Effector memory CD8-positive, alpha-beta T cell (primary cell): ENCODE measurements at regions not wholly inside any gene's neighbourhood (a gene's known extent, or its start where the extent isn't known, plus 50 kb on each side); places are given as distances from the start of the nearest gene placed in this dataset.
"Not testable (repeated sequence)": the region's sequence is repeated elsewhere in the genome, so short reads cannot be mapped to it uniquely, and the experiment has no call there.

Experiments used
- ATAC-seq: fragments of 150-1000 bp; cut with Tn5 transposase; replicated peaks from 2 replicates; pipeline ENCODE4 v1.10.0; 2021; ENCODE audit warnings: mild to moderate bottlenecking, moderate library complexity
- DNase-seq, 3 experiments: peaks; one replicate each; pipeline ENCODE4 v3.0.0; 2021
- H3K27ac Mint-ChIP-seq, 2 donors: one replicate each; pipeline ENCODE4 v1.8.0; 2022; ENCODE audit warnings: mild to moderate bottlenecking in 2 of 2, mixed read lengths in 2 of 2, moderate library complexity in 2 of 2
- H3K27me3 Mint-ChIP-seq, 2 donors: one replicate each; pipeline ENCODE4 v1.8.0; 2022; ENCODE audit warnings: mixed read lengths in 2 of 2
- H3K36me3 Mint-ChIP-seq: one replicate; pipeline ENCODE4 v1.8.0; 2022; ENCODE audit warnings: mild to moderate bottlenecking, moderate library complexity, mixed read lengths; ENCODE audit not compliant: insufficient read depth
- H3K4me1 Mint-ChIP-seq, 2 donors: one replicate each; pipeline ENCODE4 v1.8.0; 2022; ENCODE audit warnings: low read depth in 2 of 2, mixed read lengths in 2 of 2
- H3K4me3 Mint-ChIP-seq, 2 donors: one replicate each; pipeline ENCODE4 v1.8.0; 2022; ENCODE audit warnings: mild to moderate bottlenecking in 2 of 2, mixed read lengths in 2 of 2, moderate library complexity in 2 of 2
- H3K9me3 Mint-ChIP-seq, 2 donors: one replicate each; pipeline ENCODE4 v1.8.0; 2022; ENCODE audit warnings: mixed read lengths in 2 of 2

DNA sequence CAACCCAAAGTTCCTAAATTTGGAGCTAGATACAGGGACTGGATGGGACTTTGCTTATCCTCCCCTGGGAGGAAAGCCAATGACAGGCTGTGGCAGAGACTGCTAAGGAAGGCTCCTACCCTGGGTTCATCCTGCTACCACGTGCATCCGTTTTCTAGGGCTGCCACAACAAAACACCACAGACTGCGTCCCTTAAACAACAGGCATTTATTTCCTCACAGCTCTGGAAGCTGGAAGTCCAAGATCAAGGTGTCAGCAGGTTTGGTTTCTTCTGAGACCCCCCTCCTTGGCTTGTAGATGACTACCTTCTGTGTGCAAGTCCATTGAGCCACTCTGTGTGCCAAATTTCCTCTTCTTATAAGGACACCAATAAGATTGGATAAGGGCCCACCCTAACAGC, 263.9 kb downstream of the FAM43A start:
- DNase-seq, result no peak
- Mint-ChIP-seq H3K4me3 (no peak overlapping the region), H3K4me1 (no peaks in the 10 kb centered on the region), H3K27me3 (peaks cover 29 to 30% of the 10 kb centered on the region in 2 donors), H3K9me3 (peaks cover 0 to 1% of the 10 kb centered on the region in 2 donors), H3K27ac (no peak overlapping the region), H3K36me3 (no peaks in the 10 kb centered on the region)
- no peak for ATAC-seq

DNA sequence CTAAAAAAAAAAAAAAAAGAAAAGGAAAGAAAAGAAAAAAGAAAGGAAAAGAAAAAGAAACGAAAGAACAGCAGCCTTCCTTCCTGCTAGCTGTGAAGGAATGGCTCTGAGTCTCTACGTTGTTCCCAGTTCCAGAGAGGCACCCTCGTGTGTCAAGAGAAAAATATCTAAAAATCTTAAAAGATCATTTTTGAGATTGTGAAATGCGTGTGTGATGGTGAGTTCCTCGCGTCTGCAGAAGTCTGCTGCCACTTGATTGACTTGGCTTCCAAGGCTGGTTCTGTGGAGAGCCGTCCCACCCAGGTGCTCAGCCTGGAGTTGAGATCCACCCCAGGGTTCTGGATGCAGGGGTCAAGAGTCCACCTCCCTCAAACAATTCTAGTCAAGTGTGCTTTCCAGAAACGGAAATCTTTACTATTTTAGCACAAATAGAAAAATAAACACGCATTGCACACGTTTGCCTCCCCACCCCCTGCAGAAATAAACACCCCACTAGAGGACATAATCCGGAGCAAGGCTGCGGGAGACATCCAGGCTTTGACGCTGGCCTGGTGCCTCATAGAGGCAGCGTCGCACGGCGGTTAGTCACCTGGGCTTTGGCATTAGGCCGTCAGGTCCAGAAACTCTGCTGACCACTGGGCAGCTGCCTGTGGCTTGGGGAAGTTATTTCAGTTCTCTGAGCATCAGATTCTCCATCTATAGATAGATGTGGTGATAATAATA, 265.4 kb downstream of the FAM43A start:
- H3K4me3 Mint-ChIP-seq, result no peak overlapping the region
- H3K4me1 Mint-ChIP-seq, result no peaks in the 10 kb centered on the region
- no peaks in the 10 kb centered on the region for H3K36me3 Mint-ChIP-seq
- H3K27me3 Mint-ChIP-seq, result peaks cover 30 to 33% of the 10 kb centered on the region in 2 donors
- no peak overlapping the region for H3K27ac Mint-ChIP-seq
- DNase-seq, result no peak
- no peak for ATAC-seq
- H3K9me3 Mint-ChIP-seq, result peaks cover 0 to 1% of the 10 kb centered on the region in 2 donors

DNA sequence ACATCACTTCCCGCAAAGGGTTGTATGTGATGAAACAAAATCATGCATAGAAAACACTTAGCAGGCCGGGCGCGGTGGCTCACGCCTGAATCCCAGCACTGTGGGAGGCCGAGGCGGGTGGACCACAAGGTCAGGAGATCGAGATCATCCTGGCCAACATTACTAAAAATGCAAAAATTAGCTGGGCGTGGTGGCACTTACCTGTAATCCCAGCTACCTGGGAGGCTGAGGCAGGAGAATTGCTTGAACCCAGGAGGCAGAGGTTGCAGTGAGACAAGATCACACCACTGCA, 265.9 kb downstream of the FAM43A start:
- H3K4me3 Mint-ChIP-seq, H3K9me3 Mint-ChIP-seq: not testable (repeated sequence)

DNA sequence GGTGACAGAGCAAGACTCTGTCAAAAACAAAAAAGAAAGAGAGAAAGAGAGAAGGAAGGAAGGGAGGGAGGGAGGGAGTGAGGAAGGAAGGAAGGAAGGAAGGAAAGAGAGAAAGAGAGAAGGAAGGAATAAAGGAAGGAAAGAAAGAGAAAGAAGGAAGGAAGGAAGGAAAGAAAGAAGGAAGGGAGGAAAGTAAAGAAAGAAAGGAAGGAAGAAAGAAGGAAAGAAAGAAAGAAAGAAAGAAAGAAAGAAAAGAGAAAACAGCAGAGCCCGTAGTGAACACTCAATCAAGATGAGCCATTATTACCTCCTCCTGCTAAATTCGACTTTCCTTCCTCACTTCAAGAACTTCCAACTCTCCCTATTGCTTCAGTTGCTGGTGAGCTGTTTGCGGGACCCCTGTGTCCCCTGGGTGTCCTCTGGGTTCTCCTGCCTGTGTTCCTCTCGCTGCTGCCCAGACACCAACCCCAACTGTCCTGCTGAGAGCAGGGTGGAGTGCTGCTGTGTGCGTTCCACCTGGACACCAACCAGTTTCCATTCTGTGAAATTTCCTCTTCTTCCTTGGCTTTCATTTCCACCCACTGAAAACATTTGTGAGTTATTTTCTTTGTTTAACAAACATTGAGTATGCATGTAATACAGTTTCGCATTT, 266.4 kb downstream of the FAM43A start:
- Mint-ChIP-seq H3K4me3 (no peak overlapping the region), H3K4me1 (no peaks in the 10 kb centered on the region), H3K27ac (no peak overlapping the region), H3K36me3 (no peaks in the 10 kb centered on the region), H3K27me3 (peaks cover 27 to 34% of the 10 kb centered on the region in 2 donors), H3K9me3 (peaks cover 0 to 1% of the 10 kb centered on the region in 2 donors)
- DNase-seq (no peak), ATAC-seq (no peak)

More for the DNA sequence above, 265.9 kb downstream of the FAM43A start:
- H3K36me3 Mint-ChIP-seq, H3K4me1 Mint-ChIP-seq, ATAC-seq, DNase-seq, H3K27ac Mint-ChIP-seq: not testable (repeated sequence)
- peaks cover 28 to 30% of the 10 kb centered on the region in 2 donors for H3K27me3 Mint-ChIP-seq

GRCh38 chr3:194952841-194953241, 267.2 kb downstream of the FAM43A start:
- no peak overlapping the region for H3K4me3 Mint-ChIP-seq
- no peaks in the 10 kb centered on the region for H3K9me3 Mint-ChIP-seq
- no peak overlapping the region for H3K27ac Mint-ChIP-seq
- H3K36me3 Mint-ChIP-seq, result no peaks in the 10 kb centered on the region
- H3K27me3 Mint-ChIP-seq, result peaks cover 23 to 27% of the 10 kb centered on the region in 2 donors
- no peak for DNase-seq
- no peaks in the 10 kb centered on the region for H3K4me1 Mint-ChIP-seq
- no peak for ATAC-seq

DNA sequence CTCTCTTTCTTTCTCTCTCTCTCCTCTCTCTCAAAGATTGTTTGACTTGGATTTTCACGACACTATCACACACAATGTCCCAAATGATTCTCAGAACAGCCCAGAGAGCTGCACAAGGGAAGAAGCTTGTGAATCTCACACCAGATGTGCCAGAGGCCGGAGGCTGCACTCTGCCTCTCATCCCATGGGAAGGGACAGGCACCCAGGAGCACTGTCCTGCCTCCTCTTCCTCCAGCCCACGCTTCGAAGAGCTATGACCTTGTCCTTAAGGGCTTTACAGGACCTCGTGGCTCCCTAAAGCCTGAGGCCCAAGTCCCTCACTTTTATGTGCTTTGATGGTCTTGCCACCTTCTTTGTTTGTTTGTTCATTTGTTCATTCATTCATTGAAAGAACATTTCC, 267.6 kb downstream of the FAM43A start:
- no peak for ATAC-seq
- no peaks in the 10 kb centered on the region for H3K9me3 Mint-ChIP-seq
- H3K27ac Mint-ChIP-seq, result no peak overlapping the region
- H3K4me1 Mint-ChIP-seq, result no peaks in the 10 kb centered on the region
- H3K36me3 Mint-ChIP-seq, result no peaks in the 10 kb centered on the region
- peaks cover 20 to 27% of the 10 kb centered on the region in 2 donors for H3K27me3 Mint-ChIP-seq
- no peak overlapping the region for H3K4me3 Mint-ChIP-seq
- no peak for DNase-seq

DNA sequence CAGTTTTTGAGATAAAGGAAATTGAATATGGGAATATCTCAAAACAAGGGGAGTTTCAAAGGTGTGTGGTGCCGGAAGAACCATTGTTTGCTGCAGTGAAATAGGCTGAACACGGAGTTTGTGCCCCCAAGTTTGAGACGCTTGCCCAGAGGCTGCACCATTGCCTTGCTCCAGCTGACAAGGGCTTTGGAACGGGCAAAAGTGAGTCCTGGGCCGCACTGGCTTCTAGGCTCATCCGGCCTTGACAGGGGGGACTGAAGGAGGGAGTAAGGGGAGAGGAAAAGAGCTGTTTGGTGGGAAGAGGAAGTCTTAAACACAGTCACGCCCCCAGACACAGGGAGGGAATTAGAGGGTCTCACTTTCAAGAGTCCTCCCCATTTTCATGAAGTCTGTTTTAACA, 269.9 kb downstream of the FAM43A start:
- Mint-ChIP-seq H3K27ac (no peak overlapping the region), H3K9me3 (no peaks in the 10 kb centered on the region), H3K4me1 (no peaks in the 10 kb centered on the region), H3K27me3 (peaks cover 18 to 37% of the 10 kb centered on the region in 2 donors), H3K4me3 (no peak overlapping the region), H3K36me3 (no peaks in the 10 kb centered on the region)
- no peak for DNase-seq
- ATAC-seq, result no peak

DNA sequence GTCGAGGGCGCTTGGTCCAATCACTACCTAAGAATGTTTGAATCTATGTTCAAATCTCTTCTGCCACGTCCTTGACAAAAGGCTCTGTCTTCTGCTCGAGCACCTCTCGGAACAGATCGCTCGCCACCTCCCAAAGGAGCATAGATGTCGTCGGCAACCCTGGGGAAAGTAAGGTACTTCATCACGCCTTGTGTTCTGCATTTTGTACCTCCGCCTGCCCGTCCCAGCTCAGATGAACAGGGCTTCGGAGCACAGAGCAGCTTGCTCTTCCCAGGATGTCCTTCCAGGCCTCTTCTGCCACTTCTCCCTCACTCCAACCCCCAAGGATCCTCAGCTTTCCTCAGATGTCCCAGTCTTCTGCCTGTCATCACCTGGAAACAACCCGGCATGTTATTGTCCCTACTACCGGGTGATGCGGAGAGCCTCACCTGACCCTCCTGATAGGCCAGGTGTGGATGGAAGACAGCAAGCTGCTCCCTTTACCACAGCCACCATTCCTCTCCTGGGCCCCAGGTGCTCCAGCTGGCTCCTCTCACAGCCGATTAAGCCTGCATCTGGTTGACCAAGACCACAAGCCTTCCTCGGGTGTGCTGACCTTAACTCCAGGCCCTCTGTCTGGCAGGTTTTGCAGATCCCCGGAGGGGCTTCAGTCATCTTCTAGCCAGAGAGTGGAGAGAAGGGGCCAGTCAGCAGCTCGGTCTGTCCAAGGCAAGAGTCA, 270.5 kb downstream of the FAM43A start:
- no peak for ATAC-seq
- peaks cover 18 to 43% of the 10 kb centered on the region in 2 donors for H3K27me3 Mint-ChIP-seq
- H3K36me3 Mint-ChIP-seq, result no peaks in the 10 kb centered on the region
- no peak for DNase-seq
- no peaks in the 10 kb centered on the region for H3K4me1 Mint-ChIP-seq
- H3K27ac Mint-ChIP-seq, result no peak overlapping the region
- H3K4me3 Mint-ChIP-seq, result no peak overlapping the region
- no peaks in the 10 kb centered on the region for H3K9me3 Mint-ChIP-seq

- H3K9me3 Mint-ChIP-seq, result no peaks in the 10 kb centered on the region
- peaks cover 18 to 50% of the 10 kb centered on the region in 2 donors for H3K27me3 Mint-ChIP-seq
- H3K27ac Mint-ChIP-seq, result no peak overlapping the region
- no peak for ATAC-seq
- H3K4me1 Mint-ChIP-seq, result no peaks in the 10 kb centered on the region
- no peaks in the 10 kb centered on the region for H3K36me3 Mint-ChIP-seq
- H3K4me3 Mint-ChIP-seq, result no peak overlapping the region
- no peak for DNase-seq
Observed at GRCh38 chr3:194956697-194957396, 271.2 kb downstream of the FAM43A start.

DNA sequence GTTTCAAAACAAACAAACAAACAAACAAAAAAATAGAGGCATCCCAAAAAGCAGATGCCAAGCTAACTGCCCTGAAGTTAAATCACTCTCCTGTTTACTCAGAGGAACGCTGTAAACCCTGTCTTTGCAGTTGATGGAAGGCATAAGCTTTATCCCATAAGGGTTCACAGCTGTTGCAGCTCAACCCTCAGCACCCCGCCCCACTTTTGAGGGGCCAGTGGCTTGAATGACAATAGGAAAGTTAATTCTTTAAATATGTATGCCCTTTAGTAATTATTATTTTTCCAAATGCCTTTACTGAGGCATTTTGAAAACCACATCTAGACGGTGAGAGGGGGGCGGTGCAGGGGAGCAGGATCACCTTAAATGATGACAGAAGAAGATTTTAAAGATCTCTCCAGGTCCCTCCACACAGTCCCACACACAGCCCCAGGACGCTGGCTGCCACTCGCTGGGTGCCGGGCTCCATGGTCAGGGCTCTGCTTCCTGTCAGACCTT, 272.1 kb downstream of the FAM43A start:
- H3K9me3 Mint-ChIP-seq, result no peaks in the 10 kb centered on the region

GRCh38 chr3:194959217-194959616, 273.5 kb downstream of the FAM43A start:
- no peak for ATAC-seq
- Mint-ChIP-seq H3K27ac (no peak overlapping the region), H3K9me3 (no peaks in the 10 kb centered on the region), H3K4me3 (no peak overlapping the region), H3K27me3 (peaks cover 19 to 55% of the 10 kb centered on the region in 2 donors), H3K36me3 (no peaks in the 10 kb centered on the region), H3K4me1 (no peaks in the 10 kb centered on the region)
- no peak for DNase-seq

More for the DNA sequence above, 272.1 kb downstream of the FAM43A start:
- DNase-seq (no peak), ATAC-seq (no peak)
- Mint-ChIP-seq H3K27me3 (peaks cover 18 to 55% of the 10 kb centered on the region in 2 donors), H3K4me3 (no peak overlapping the region), H3K36me3 (no peaks in the 10 kb centered on the region), H3K4me1 (no peaks in the 10 kb centered on the region), H3K27ac (no peak overlapping the region)

GRCh38 chr3:194959666-194960065, 274.0 kb downstream of the FAM43A start:
- H3K4me3 Mint-ChIP-seq, H3K36me3 Mint-ChIP-seq, ATAC-seq, H3K4me1 Mint-ChIP-seq, H3K9me3 Mint-ChIP-seq, H3K27ac Mint-ChIP-seq, DNase-seq: not testable (repeated sequence)
- H3K27me3 Mint-ChIP-seq, result peaks cover 19 to 55% of the 10 kb centered on the region in 2 donors

DNA sequence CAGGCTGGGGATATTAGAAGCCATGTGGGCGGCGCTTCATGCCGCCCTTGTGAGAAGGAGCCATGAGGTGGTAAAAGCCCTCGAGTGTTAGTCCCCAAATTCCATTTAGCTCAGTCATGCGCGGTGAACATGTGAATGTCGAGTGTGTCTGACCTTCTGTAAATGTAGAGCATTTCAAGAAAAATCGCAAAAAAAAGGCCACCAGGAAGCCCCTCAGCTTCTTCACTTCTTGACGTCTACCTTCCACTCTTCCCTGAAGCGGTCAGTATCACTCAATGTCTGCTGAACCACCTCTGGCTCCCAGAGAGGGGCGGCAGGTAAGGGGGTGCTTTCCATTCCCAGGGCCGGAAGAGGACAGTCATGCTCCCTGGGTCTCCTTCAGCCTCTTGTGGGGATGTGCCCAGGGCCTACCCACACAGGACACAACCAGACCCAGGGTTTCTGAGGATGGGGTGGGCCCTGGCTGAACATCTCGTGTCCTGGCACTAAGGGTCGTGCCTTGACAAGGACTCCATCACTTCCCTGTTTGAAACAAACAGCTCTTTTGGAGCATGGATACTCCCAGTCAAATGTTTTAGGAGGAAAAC, 274.9 kb downstream of the FAM43A start:
- Mint-ChIP-seq H3K9me3 (no peaks in the 10 kb centered on the region), H3K4me1 (no peaks in the 10 kb centered on the region), H3K27ac (no peak overlapping the region), H3K27me3 (peaks cover 16 to 50% of the 10 kb centered on the region in 2 donors), H3K36me3 (no peaks in the 10 kb centered on the region), H3K4me3 (no peak overlapping the region)
- no peak for ATAC-seq
- DNase-seq, result no peak
